Transverse colon (tissue), 3 donors: ENCODE measurements at regions not wholly inside any gene's neighbourhood (a gene's known extent, or its start where the extent isn't known, plus 50 kb on each side); places are given as distances from the start of the nearest gene placed in this dataset.

Experiments
- CTCF ChIP-seq, 5 experiments: fragments of 200-600 bp in 3 of 5; fragments of 450-650 bp in 2 of 5; sonication (generic) in 3 of 5; IDR thresholded peaks; 1 replicate in 2 of 5; 2 replicates in 3 of 5; pipeline ENCODE4 v1.5.1; 2016 to 2017; ENCODE audit warnings: antibody characterized with exemption in 5 of 5, inconsistent platforms in 3 of 5, mild to moderate bottlenecking in 2 of 5, moderate library complexity in 1 of 5
- POLR2A ChIP-seq: fragments of 450-650 bp; IDR thresholded peaks from one replicate; pipeline ENCODE4 v1.6.1; 2016; ENCODE audit warnings: antibody characterized with exemption, mild to moderate bottlenecking, moderate library complexity

- TF ChIP-seq CTCF (IDR thresholded peaks at IDR 0.05): no peak
- TF ChIP-seq POLR2A: no peak
Observed at GRCh38 chr1:239893127-239893731, 198.5 kb upstream of the FMN2 start.
